MV-4-11 (cell line): ENCODE measurements at regions not wholly inside any gene's neighbourhood (a gene's known extent, or its start where the extent isn't known, plus 50 kb on each side); places are given as distances from the start of the nearest gene placed in this dataset.
"Not testable (repeated sequence)": the region's sequence is repeated elsewhere in the genome, so short reads cannot be mapped to it uniquely, and the experiment has no call there.

Source experiments
- DNase-seq: peaks from one replicate; lab custom pipeline; 2025; lab: John Stamatoyannopoulos, UW

- no peak for DNase-seq
Measured at GRCh38 chr3:166522017-166522416, 684.8 kb upstream of the BCHE start.

- DNase-seq, result no peak
Measured at GRCh38 chr3:166519443-166519842, 682.2 kb upstream of the BCHE start.

- DNase-seq, result no peak
Measured at GRCh38 chr3:166518040-166518439, 680.8 kb upstream of the BCHE start.

- no peak for DNase-seq
Measured at GRCh38 chr3:166510382-166510781, 673.2 kb upstream of the BCHE start.

GRCh38 chr3:166500420-166500819 is 663.2 kb upstream of the BCHE start:
- DNase-seq, result not testable (repeated sequence)

GRCh38 chr3:166499636-166500035 is 662.4 kb upstream of the BCHE start:
- DNase-seq, result no peak

GRCh38 chr3:166498446-166498845 is 661.2 kb upstream of the BCHE start:
- no peak for DNase-seq

GRCh38 chr3:166489826-166490225 is 652.6 kb upstream of the BCHE start:
- no peak for DNase-seq

GRCh38 chr3:166488977-166489672 is 651.9 kb upstream of the BCHE start:
- DNase-seq, result no peak

GRCh38 chr3:166484470-166484869 is 647.2 kb upstream of the BCHE start:
- DNase-seq, result no peak

GRCh38 chr3:166481340-166481739 is 644.1 kb upstream of the BCHE start:
- no peak for DNase-seq

- DNase-seq, result no peak
Measured at GRCh38 chr3:166478356-166478755, 641.1 kb upstream of the BCHE start.

- no peak for DNase-seq
Measured at GRCh38 chr3:166473501-166473900, 636.3 kb upstream of the BCHE start.

- DNase-seq, result no peak
Measured at GRCh38 chr3:166472015-166472414, 634.8 kb upstream of the BCHE start.

- DNase-seq, result no peak
Measured at GRCh38 chr3:166471074-166471767, 634.0 kb upstream of the BCHE start.

GRCh38 chr3:166462891-166463470 is 625.8 kb upstream of the BCHE start:
- DNase-seq, result no peak

- DNase-seq, result no peak
Measured at GRCh38 chr3:166461626-166462025, 624.4 kb upstream of the BCHE start.

- no peak for DNase-seq
Measured at GRCh38 chr3:166457382-166457781, 620.2 kb upstream of the BCHE start.

- no peak for DNase-seq
Measured at GRCh38 chr3:166456286-166456685, 619.1 kb upstream of the BCHE start.

- no peak for DNase-seq
Measured at GRCh38 chr3:166455744-166456143, 618.5 kb upstream of the BCHE start.

- DNase-seq, result no peak
Measured at GRCh38 chr3:166453478-166453877, 616.3 kb upstream of the BCHE start.

GRCh38 chr3:166451997-166452396 is 614.8 kb upstream of the BCHE start:
- no peak for DNase-seq

GRCh38 chr3:166447513-166447912 is 610.3 kb upstream of the BCHE start:
- no peak for DNase-seq
